Stimulated activated effector memory CD8-positive, alpha-beta T cell treated with anti-CD3 and anti-CD28 coated beads, Interleukin-12 subunit alpha, Interleukin-12 subunit beta, amount 100 ng/mL, for 72 hours (primary cell): ENCODE measurements at regions not wholly inside any gene's neighbourhood (a gene's known extent, or its start where the extent isn't known, plus 50 kb on each side); places are given as distances from the start of the nearest gene placed in this dataset.

ENCODE experiments used
- ATAC-seq: fragments of 150-1000 bp; cut with Tn5 transposase; 2 replicates; pipeline ENCODE4 v1.10.0; 2021
- DNase-seq, 2 donors: peaks; one replicate each; pipeline ENCODE4 v3.0.0; 2021 to 2022; ENCODE audit warnings: low spot score in 2 of 2
- H3K27ac Mint-ChIP-seq: one replicate; pipeline ENCODE4 v1.8.0; 2022; ENCODE audit warnings: mild to moderate bottlenecking, mixed read lengths
- H3K36me3 Mint-ChIP-seq: one replicate; pipeline ENCODE4 v1.8.0; 2022; ENCODE audit warnings: mild to moderate bottlenecking, mixed read lengths
- H3K4me1 Mint-ChIP-seq: one replicate; pipeline ENCODE4 v1.8.0; 2022; ENCODE audit warnings: mixed read lengths
- H3K4me3 Mint-ChIP-seq: one replicate; pipeline ENCODE4 v1.8.0; 2022; ENCODE audit warnings: mild to moderate bottlenecking, mixed read lengths
- H3K9me3 Mint-ChIP-seq: one replicate; pipeline ENCODE4 v1.8.0; 2022; ENCODE audit warnings: mixed read lengths

GRCh38 chr13:97810152-97810551, 143.3 kb upstream of the IPO5 start:
- no peak overlapping the region for H3K4me3 Mint-ChIP-seq
- ATAC-seq (no peak), DNase-seq (no peak)

GRCh38 chr13:97822377-97822776, 131.1 kb upstream of the IPO5 start:
- no peak for DNase-seq
- Mint-ChIP-seq H3K9me3 (peaks cover 8% of the 10 kb centered on the region), H3K4me3 (no peak overlapping the region), H3K36me3 (no peaks in the 10 kb centered on the region), H3K27ac (no peak overlapping the region), H3K4me1 (no peaks in the 10 kb centered on the region)
- ATAC-seq: no peak

More at GRCh38 chr13:97810152-97810551, 143.3 kb upstream of the IPO5 start:
- no peaks in the 10 kb centered on the region for H3K4me1 Mint-ChIP-seq
- no peaks in the 10 kb centered on the region for H3K9me3 Mint-ChIP-seq
- no peak overlapping the region for H3K27ac Mint-ChIP-seq
- H3K36me3 Mint-ChIP-seq: no peaks in the 10 kb centered on the region

GRCh38 chr13:97826421-97827012, 127.0 kb upstream of the IPO5 start:
- no peak for DNase-seq
- no peak for ATAC-seq
- Mint-ChIP-seq H3K27ac (no peak overlapping the region), H3K36me3 (no peaks in the 10 kb centered on the region), H3K4me1 (no peaks in the 10 kb centered on the region), H3K4me3 (no peak overlapping the region), H3K9me3 (peaks cover 8% of the 10 kb centered on the region)

GRCh38 chr13:97834250-97834649, 119.2 kb upstream of the IPO5 start:
- ATAC-seq: no peak

GRCh38 chr13:97843189-97843588, 110.3 kb upstream of the IPO5 start:
- ATAC-seq: no peak
- DNase-seq: no peak
- no peaks in the 10 kb centered on the region for H3K9me3 Mint-ChIP-seq
- H3K27ac Mint-ChIP-seq: no peak overlapping the region
- no peaks in the 10 kb centered on the region for H3K4me1 Mint-ChIP-seq
- H3K4me3 Mint-ChIP-seq: no peak overlapping the region
- H3K36me3 Mint-ChIP-seq: no peaks in the 10 kb centered on the region

More at GRCh38 chr13:97834250-97834649, 119.2 kb upstream of the IPO5 start:
- H3K4me3 Mint-ChIP-seq: no peak overlapping the region
- H3K36me3 Mint-ChIP-seq: no peaks in the 10 kb centered on the region
- no peak for DNase-seq
- peaks cover 2% of the 10 kb centered on the region for H3K9me3 Mint-ChIP-seq
- H3K4me1 Mint-ChIP-seq: no peaks in the 10 kb centered on the region
- no peak overlapping the region for H3K27ac Mint-ChIP-seq

GRCh38 chr13:97844151-97844550, 109.3 kb upstream of the IPO5 start:
- Mint-ChIP-seq H3K4me3 (no peak overlapping the region), H3K4me1 (no peaks in the 10 kb centered on the region), H3K27ac (no peak overlapping the region), H3K9me3 (no peaks in the 10 kb centered on the region), H3K36me3 (no peaks in the 10 kb centered on the region)
- no peak for ATAC-seq
- DNase-seq: no peak

GRCh38 chr13:97848886-97849285, 104.6 kb upstream of the IPO5 start:
- Mint-ChIP-seq H3K4me3 (no peak overlapping the region), H3K9me3 (no peaks in the 10 kb centered on the region), H3K36me3 (no peaks in the 10 kb centered on the region), H3K27ac (no peak overlapping the region), H3K4me1 (no peaks in the 10 kb centered on the region)
- no peak for DNase-seq
- no peak for ATAC-seq

GRCh38 chr13:97849305-97849704, 104.2 kb upstream of the IPO5 start:
- Mint-ChIP-seq H3K4me1 (no peaks in the 10 kb centered on the region), H3K27ac (no peak overlapping the region), H3K9me3 (no peaks in the 10 kb centered on the region), H3K4me3 (no peak overlapping the region), H3K36me3 (no peaks in the 10 kb centered on the region)
- no peak for ATAC-seq
- DNase-seq: no peak

GRCh38 chr13:97851269-97851668, 102.2 kb upstream of the IPO5 start:
- H3K36me3 Mint-ChIP-seq: no peaks in the 10 kb centered on the region

GRCh38 chr13:97852181-97852874, 101.1 kb upstream of the IPO5 start:
- no peaks in the 10 kb centered on the region for H3K4me1 Mint-ChIP-seq
- no peak overlapping the region for H3K27ac Mint-ChIP-seq
- H3K9me3 Mint-ChIP-seq: no peaks in the 10 kb centered on the region
- H3K4me3 Mint-ChIP-seq: no peak overlapping the region
- ATAC-seq (no peak), DNase-seq (no peak)
- no peaks in the 10 kb centered on the region for H3K36me3 Mint-ChIP-seq

More at GRCh38 chr13:97851269-97851668, 102.2 kb upstream of the IPO5 start:
- H3K4me3 Mint-ChIP-seq: no peak overlapping the region
- no peak overlapping the region for H3K27ac Mint-ChIP-seq
- DNase-seq (no peak), ATAC-seq (no peak)
- H3K4me1 Mint-ChIP-seq: no peaks in the 10 kb centered on the region
- H3K9me3 Mint-ChIP-seq: no peaks in the 10 kb centered on the region

GRCh38 chr13:97853550-97853949, 99.9 kb upstream of the IPO5 start:
- H3K27ac Mint-ChIP-seq: no peak overlapping the region
- no peaks in the 10 kb centered on the region for H3K9me3 Mint-ChIP-seq
- H3K4me1 Mint-ChIP-seq: no peaks in the 10 kb centered on the region
- H3K36me3 Mint-ChIP-seq: no peaks in the 10 kb centered on the region
- no peak overlapping the region for H3K4me3 Mint-ChIP-seq
- DNase-seq (no peak), ATAC-seq (no peak)

- Mint-ChIP-seq H3K36me3 (no peaks in the 10 kb centered on the region), H3K27ac (no peak overlapping the region), H3K9me3 (no peaks in the 10 kb centered on the region), H3K4me1 (no peaks in the 10 kb centered on the region), H3K4me3 (no peak overlapping the region)
- DNase-seq (no peak), ATAC-seq (no peak)
Measured at GRCh38 chr13:97855570-97856303, 97.7 kb upstream of the IPO5 start.

- DNase-seq: no peak
- ATAC-seq: no peak
- no peak overlapping the region for H3K27ac Mint-ChIP-seq
- H3K36me3 Mint-ChIP-seq: no peaks in the 10 kb centered on the region
- H3K9me3 Mint-ChIP-seq: no peaks in the 10 kb centered on the region
- no peak overlapping the region for H3K4me3 Mint-ChIP-seq
- no peaks in the 10 kb centered on the region for H3K4me1 Mint-ChIP-seq
Measured at GRCh38 chr13:97856304-97856675, 97.2 kb upstream of the IPO5 start.

GRCh38 chr13:97858161-97858560, 95.3 kb upstream of the IPO5 start:
- H3K36me3 Mint-ChIP-seq: no peaks in the 10 kb centered on the region
- no peak for DNase-seq

GRCh38 chr13:97866346-97866745, 87.1 kb upstream of the IPO5 start:
- Mint-ChIP-seq H3K36me3 (no peaks in the 10 kb centered on the region), H3K27ac (no peak overlapping the region), H3K4me3 (no peak overlapping the region), H3K4me1 (no peaks in the 10 kb centered on the region), H3K9me3 (peaks cover 3% of the 10 kb centered on the region)
- no peak for ATAC-seq
- DNase-seq: no peak

More at GRCh38 chr13:97858161-97858560, 95.3 kb upstream of the IPO5 start:
- no peaks in the 10 kb centered on the region for H3K4me1 Mint-ChIP-seq
- H3K27ac Mint-ChIP-seq: no peak overlapping the region
- peaks cover 3% of the 10 kb centered on the region for H3K9me3 Mint-ChIP-seq
- no peak overlapping the region for H3K4me3 Mint-ChIP-seq
- ATAC-seq: no peak

GRCh38 chr13:97866751-97867150, 86.7 kb upstream of the IPO5 start:
- Mint-ChIP-seq H3K9me3 (peaks cover 3% of the 10 kb centered on the region), H3K4me3 (no peak overlapping the region), H3K36me3 (no peaks in the 10 kb centered on the region), H3K4me1 (no peaks in the 10 kb centered on the region), H3K27ac (no peak overlapping the region)
- no peak for ATAC-seq
- DNase-seq: no peak
